ENCODE measurements at regions not wholly inside any gene's neighbourhood (a gene's known extent, or its start where the extent isn't known, plus 50 kb on each side); places are given as distances from the start of the nearest gene placed in this dataset.
"Not testable (repeated sequence)": the region's sequence is repeated elsewhere in the genome, so short reads cannot be mapped to it uniquely, and the experiment has no call there.

DNA sequence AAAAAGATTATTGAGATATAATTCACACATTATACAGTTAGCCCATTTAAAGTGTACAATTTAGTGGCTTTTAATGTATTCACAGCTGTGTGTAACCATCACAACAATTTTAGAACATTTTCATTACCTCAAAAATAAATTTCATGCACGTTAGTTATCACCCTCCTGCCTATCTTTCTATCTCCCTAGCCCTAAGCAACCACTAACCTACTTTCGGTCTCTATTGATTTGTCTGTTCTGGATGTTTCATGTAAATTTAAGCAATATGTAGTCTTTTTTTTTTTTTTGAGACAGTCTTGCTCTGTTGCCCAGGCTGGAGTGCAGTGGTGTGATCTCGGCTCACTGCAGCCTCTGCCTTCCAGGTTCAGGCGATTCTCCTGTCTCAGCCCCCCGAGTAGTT, 439.4 kb downstream of the PCNX1 start:
- H3K9me2 ChIP-seq (replicated peaks; ENCODE audit: insufficient read depth, low read length): no peaks in the 10 kb centered on the region
- no peaks in the 10 kb centered on the region for H3K27me3 ChIP-seq (ENCODE audit: low read length)
- no peaks in the 10 kb centered on the region for H3K9me3 ChIP-seq (ENCODE audit: low read length)
- H2AFZ ChIP-seq (ENCODE audit: low read length): no peak overlapping the region
- no peak overlapping the region for H3K4me3 ChIP-seq (ENCODE audit: low read length)
- H3K27ac ChIP-seq (ENCODE audit: low read length): no peak overlapping the region
- no peaks in the 10 kb centered on the region for H3K36me3 ChIP-seq (ENCODE audit: insufficient read depth, low read length)
- DNase-seq: no peak
- no peak overlapping the region for H3K9ac ChIP-seq (ENCODE audit: low read length)
- peaks cover 42% of the 10 kb centered on the region for H4K20me1 ChIP-seq (ENCODE audit: insufficient read depth, low read depth, low read length)
- no peaks in the 10 kb centered on the region for H3K4me1 ChIP-seq (ENCODE audit: low read length)
- no peak overlapping the region for H3K4me2 ChIP-seq (ENCODE audit: low read depth, low read length, poor library complexity, severe bottlenecking)
- H3K79me2 ChIP-seq (ENCODE audit: low read length): no peaks in the 10 kb centered on the region

DNA sequence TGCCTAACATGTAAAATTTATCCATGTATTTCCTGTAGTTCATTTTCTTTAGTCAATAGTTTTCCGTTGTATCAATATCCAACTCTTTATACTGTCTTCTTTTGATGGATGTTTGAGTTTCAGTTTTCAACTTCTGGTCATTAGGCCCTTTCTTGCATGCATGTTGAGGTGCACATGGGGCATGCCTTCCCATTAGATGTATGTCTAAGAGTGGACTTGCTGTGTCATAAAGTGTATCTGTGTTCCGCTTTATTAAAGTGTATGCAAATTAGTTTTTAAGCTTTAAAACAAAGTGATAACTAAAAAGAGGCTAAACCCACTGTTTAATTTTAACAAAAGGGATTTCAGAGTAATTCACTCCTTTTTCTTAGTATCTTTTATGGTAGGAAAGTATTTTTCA, 441.1 kb downstream of the PCNX1 start:
- Histone ChIP-seq H3K27ac (ENCODE audit: low read length) (no peak overlapping the region), H3K4me1 (ENCODE audit: low read length) (no peaks in the 10 kb centered on the region), H3K36me3 (ENCODE audit: insufficient read depth, low read length) (no peaks in the 10 kb centered on the region), H3K9ac (ENCODE audit: low read length) (no peak overlapping the region), H3K4me3 (ENCODE audit: low read length) (no peak overlapping the region), H3K27me3 (ENCODE audit: low read length) (no peaks in the 10 kb centered on the region), H3K9me2 (replicated peaks; ENCODE audit: insufficient read depth, low read length) (no peaks in the 10 kb centered on the region), H3K9me3 (ENCODE audit: low read length) (no peaks in the 10 kb centered on the region), H2AFZ (ENCODE audit: low read length) (no peak overlapping the region), H3K79me2 (ENCODE audit: low read length) (no peaks in the 10 kb centered on the region), H4K20me1 (ENCODE audit: insufficient read depth, low read depth, low read length) (peaks cover 40% of the 10 kb centered on the region), H3K4me2 (ENCODE audit: low read depth, low read length, poor library complexity, severe bottlenecking) (no peak overlapping the region)
- no peak for DNase-seq

DNA sequence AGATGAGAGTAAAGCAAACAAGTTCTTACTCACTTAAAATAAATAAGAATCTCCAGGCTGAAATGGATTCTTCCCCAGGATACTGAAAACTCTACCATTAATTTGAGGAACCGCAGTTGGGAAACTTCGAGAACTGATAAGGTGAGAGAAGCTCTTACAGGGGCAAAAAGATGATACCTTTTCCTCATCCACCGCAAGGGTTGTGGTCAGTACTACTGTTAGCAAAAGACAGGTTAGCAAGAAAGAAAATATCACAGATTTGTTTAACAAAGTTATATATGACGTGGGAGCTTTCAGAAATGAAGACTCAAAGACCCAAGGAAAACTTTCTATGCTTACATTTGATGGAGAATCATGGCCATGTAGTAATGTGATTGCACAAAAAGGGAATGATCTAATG, 441.6 kb downstream of the PCNX1 start:
- H3K4me1 ChIP-seq (ENCODE audit: low read length): no peaks in the 10 kb centered on the region
- H3K79me2 ChIP-seq (ENCODE audit: low read length): no peaks in the 10 kb centered on the region
- H3K36me3 ChIP-seq (ENCODE audit: insufficient read depth, low read length): no peaks in the 10 kb centered on the region
- H3K4me3 ChIP-seq (ENCODE audit: low read length): no peak overlapping the region
- DNase-seq: no peak
- no peaks in the 10 kb centered on the region for H3K27me3 ChIP-seq (ENCODE audit: low read length)
- peaks cover 36% of the 10 kb centered on the region for H4K20me1 ChIP-seq (ENCODE audit: insufficient read depth, low read depth, low read length)
- H3K9me3 ChIP-seq (ENCODE audit: low read length): no peaks in the 10 kb centered on the region
- H3K9ac ChIP-seq (ENCODE audit: low read length): no peak overlapping the region
- no peaks in the 10 kb centered on the region for H3K9me2 ChIP-seq (replicated peaks; ENCODE audit: insufficient read depth, low read length)
- no peak overlapping the region for H2AFZ ChIP-seq (ENCODE audit: low read length)
- H3K27ac ChIP-seq (ENCODE audit: low read length): no peak overlapping the region
- H3K4me2 ChIP-seq (ENCODE audit: low read depth, low read length, poor library complexity, severe bottlenecking): no peak overlapping the region

DNA sequence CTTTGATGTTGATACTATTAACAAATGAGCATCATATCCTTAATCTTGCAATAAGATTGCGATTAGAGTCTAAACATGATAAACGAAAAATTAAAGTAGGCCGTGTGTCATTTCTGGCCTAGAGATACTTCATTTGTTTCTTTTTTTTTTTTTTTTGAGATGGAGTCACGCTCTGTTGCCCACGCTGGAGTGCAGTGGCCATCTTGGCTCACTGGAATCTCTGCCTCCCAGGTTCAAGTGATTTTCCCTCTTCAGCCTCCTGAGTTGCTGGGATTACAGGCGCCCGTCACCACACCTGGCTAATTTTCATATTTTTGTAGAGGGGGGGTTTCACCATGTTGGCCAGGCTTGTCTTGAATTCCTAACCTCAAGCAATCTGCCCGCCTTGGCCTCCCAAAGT, 446.9 kb downstream of the PCNX1 start:
- no peaks in the 10 kb centered on the region for H3K4me1 ChIP-seq (ENCODE audit: low read length)
- no peak overlapping the region for H3K4me2 ChIP-seq (ENCODE audit: low read depth, low read length, poor library complexity, severe bottlenecking)
- no peaks in the 10 kb centered on the region for H3K9me2 ChIP-seq (replicated peaks; ENCODE audit: insufficient read depth, low read length)
- H3K9ac ChIP-seq (ENCODE audit: low read length): no peak overlapping the region
- H3K27ac ChIP-seq (ENCODE audit: low read length): no peak overlapping the region
- H3K4me3 ChIP-seq (ENCODE audit: low read length): no peak overlapping the region
- no peak for DNase-seq
- H3K27me3 ChIP-seq (ENCODE audit: low read length): no peaks in the 10 kb centered on the region
- H2AFZ ChIP-seq (ENCODE audit: low read length): no peak overlapping the region
- H3K79me2 ChIP-seq (ENCODE audit: low read length): no peaks in the 10 kb centered on the region
- H4K20me1 ChIP-seq (ENCODE audit: insufficient read depth, low read depth, low read length): peaks cover 28% of the 10 kb centered on the region
- no peaks in the 10 kb centered on the region for H3K9me3 ChIP-seq (ENCODE audit: low read length)
- H3K36me3 ChIP-seq (ENCODE audit: insufficient read depth, low read length): no peaks in the 10 kb centered on the region

DNA sequence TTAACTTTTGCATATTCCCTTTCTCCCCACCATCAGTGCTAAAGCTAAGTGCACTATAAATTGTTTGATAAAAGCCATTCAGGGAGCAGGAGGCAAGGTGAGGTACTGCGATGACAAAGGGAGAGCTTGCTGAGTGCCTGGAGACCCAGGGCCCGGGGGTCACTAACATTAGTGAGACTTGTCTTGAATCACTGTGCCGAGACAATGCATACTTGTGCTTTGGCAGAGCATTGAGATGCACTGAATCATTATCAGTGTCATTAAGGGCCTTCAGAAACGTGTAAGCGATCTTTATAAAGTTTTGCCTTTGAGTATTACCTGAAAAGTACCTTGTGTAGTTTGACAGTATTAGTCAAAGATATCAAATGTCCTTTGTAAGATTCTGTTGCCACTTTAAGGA, 447.5 kb downstream of the PCNX1 start:
- Histone ChIP-seq H3K9ac (ENCODE audit: low read length) (no peak overlapping the region), H3K36me3 (ENCODE audit: insufficient read depth, low read length) (no peaks in the 10 kb centered on the region), H3K79me2 (ENCODE audit: low read length) (no peaks in the 10 kb centered on the region), H2AFZ (ENCODE audit: low read length) (no peak overlapping the region), H3K4me2 (ENCODE audit: low read depth, low read length, poor library complexity, severe bottlenecking) (no peak overlapping the region), H3K4me3 (ENCODE audit: low read length) (no peak overlapping the region), H3K9me3 (ENCODE audit: low read length) (no peaks in the 10 kb centered on the region), H3K27me3 (ENCODE audit: low read length) (no peaks in the 10 kb centered on the region), H4K20me1 (ENCODE audit: insufficient read depth, low read depth, low read length) (peaks cover 29% of the 10 kb centered on the region), H3K4me1 (ENCODE audit: low read length) (no peaks in the 10 kb centered on the region), H3K9me2 (replicated peaks; ENCODE audit: insufficient read depth, low read length) (no peaks in the 10 kb centered on the region), H3K27ac (ENCODE audit: low read length) (no peak overlapping the region)
- no peak for DNase-seq

DNA sequence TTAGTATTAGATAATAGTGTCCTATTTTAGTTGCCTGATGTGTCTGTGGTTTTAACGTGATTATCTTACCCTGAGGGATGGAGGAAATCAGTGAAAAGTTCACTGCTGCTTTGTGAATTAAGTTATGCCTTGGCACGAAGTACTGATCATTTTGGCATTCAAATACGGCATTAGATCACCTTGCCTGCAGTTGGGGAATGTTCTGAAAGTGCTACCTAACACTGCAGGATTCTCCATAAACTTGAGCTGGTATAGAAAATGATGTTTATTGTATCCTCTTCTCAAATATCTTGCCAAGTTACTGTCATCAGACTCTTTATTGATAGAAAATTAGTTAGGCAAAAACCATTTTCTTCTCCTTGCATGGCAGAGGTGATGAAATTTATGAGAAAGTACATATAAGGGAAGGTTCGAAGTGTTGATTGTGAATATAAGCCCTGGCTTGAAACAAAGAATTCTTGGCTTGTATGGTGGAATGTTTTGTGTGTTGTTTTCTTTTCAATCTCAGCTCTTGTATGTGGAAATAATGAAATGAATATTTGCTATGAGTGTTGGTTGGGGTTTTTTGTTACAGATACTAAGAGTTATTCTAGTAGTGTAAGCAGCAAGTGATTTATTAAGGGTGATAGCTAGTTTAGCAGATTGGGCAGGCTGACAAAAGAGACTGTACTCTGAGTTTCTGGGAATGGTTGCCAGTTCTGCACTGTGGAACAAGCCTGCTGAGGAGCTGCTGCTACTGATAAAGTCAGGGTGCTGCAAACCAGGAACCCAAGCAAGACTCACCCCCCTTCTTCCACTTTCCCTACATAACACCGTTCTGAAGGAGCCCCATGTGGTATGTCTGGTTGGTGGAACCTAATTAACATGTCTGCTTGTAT, 448.3 kb downstream of the PCNX1 start:
- H3K4me2 ChIP-seq (ENCODE audit: low read depth, low read length, poor library complexity, severe bottlenecking): no peak overlapping the region
- H3K9me2 ChIP-seq (replicated peaks; ENCODE audit: insufficient read depth, low read length): no peaks in the 10 kb centered on the region
- no peaks in the 10 kb centered on the region for H3K27me3 ChIP-seq (ENCODE audit: low read length)
- H3K9ac ChIP-seq (ENCODE audit: low read length): no peak overlapping the region
- peaks cover 28% of the 10 kb centered on the region for H4K20me1 ChIP-seq (ENCODE audit: insufficient read depth, low read depth, low read length)
- peaks cover 4% of the 10 kb centered on the region for H3K4me1 ChIP-seq (ENCODE audit: low read length)
- no peak overlapping the region for H2AFZ ChIP-seq (ENCODE audit: low read length)
- DNase-seq: no peak
- no peaks in the 10 kb centered on the region for H3K36me3 ChIP-seq (ENCODE audit: insufficient read depth, low read length)
- H3K4me3 ChIP-seq (ENCODE audit: low read length): no peak overlapping the region
- no peaks in the 10 kb centered on the region for H3K9me3 ChIP-seq (ENCODE audit: low read length)
- no peak overlapping the region for H3K27ac ChIP-seq (ENCODE audit: low read length)
- no peaks in the 10 kb centered on the region for H3K79me2 ChIP-seq (ENCODE audit: low read length)

DNA sequence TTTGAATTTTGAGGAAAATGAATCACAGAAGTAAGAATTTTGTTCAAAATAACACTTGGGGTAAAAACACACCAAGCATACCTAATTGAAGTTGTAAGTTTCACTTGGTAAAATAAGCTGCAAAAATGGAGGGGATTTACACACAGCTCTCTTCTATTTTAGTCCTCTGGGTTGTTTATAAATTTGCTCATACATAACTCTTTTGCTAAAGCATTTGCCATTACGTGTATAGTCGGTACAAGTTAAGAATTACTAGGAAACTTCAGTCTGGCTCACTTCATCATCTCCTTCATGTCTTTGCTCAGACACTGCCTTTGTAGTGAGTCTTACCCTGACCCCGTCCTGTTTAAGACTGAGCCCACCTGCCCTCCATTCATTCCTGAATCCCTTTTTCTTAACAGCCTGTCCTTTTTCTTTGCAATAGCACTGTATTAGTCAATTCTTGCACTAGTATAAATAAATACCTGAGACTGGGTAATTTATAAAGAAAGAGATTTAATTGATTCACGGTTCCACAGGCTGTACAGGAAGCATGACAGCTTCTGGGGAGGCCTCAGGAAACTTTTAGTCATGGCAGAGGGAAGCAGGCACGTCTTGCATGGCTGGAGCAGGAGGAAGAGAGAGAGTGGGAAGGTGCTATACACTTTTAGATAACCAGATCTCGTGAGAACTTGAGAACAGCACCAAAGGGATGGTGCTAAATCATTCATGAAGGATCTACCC, 451.1 kb downstream of the PCNX1 start:
- Histone ChIP-seq H3K79me2 (ENCODE audit: low read length) (no peaks in the 10 kb centered on the region), H3K9me3 (ENCODE audit: low read length) (no peaks in the 10 kb centered on the region), H3K36me3 (ENCODE audit: insufficient read depth, low read length) (no peaks in the 10 kb centered on the region), H3K4me1 (ENCODE audit: low read length) (peaks cover 6% of the 10 kb centered on the region), H3K4me2 (ENCODE audit: low read depth, low read length, poor library complexity, severe bottlenecking) (no peak overlapping the region), H3K9ac (ENCODE audit: low read length) (no peak overlapping the region), H4K20me1 (ENCODE audit: insufficient read depth, low read depth, low read length) (peaks cover 39% of the 10 kb centered on the region), H3K27ac (ENCODE audit: low read length) (no peak overlapping the region), H3K9me2 (replicated peaks; ENCODE audit: insufficient read depth, low read length) (no peaks in the 10 kb centered on the region), H2AFZ (ENCODE audit: low read length) (no peak overlapping the region), H3K4me3 (ENCODE audit: low read length) (no peak overlapping the region), H3K27me3 (ENCODE audit: low read length) (no peaks in the 10 kb centered on the region)
- no peak for DNase-seq

DNA sequence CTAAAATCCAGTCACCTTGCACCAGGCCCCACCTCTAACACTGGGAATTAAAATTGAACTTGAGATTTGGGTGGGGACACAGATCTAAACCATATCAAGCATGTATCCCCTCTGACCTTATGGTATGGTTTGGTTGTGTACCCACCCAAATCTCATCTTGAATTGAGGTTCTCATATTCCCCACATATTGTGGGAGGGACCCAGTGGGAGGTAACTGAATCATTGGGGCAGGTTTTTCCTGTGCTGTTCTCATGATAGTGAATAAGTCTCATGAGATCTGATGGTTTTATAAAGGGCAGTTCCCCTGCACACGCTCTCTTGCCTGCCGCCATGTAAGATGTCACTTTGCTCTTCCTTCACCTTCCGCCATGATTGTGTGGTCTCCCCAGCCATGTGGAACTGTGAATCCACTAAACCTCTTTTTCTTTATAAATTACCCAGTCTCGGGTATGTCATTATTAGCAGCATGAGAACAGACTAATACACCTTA, 451.7 kb downstream of the PCNX1 start:
- not testable (repeated sequence) for H3K36me3 ChIP-seq (ENCODE audit: insufficient read depth, low read length); H2AFZ ChIP-seq (ENCODE audit: low read length); H3K27me3 ChIP-seq (ENCODE audit: low read length); H3K79me2 ChIP-seq (ENCODE audit: low read length); H3K9me3 ChIP-seq (ENCODE audit: low read length); H3K4me2 ChIP-seq (ENCODE audit: low read depth, low read length, poor library complexity, severe bottlenecking); H3K9ac ChIP-seq (ENCODE audit: low read length); H3K27ac ChIP-seq (ENCODE audit: low read length); H3K4me1 ChIP-seq (ENCODE audit: low read length); DNase-seq; H3K4me3 ChIP-seq (ENCODE audit: low read length); H3K9me2 ChIP-seq (replicated peaks; ENCODE audit: insufficient read depth, low read length)
- peaks cover 45% of the 10 kb centered on the region for H4K20me1 ChIP-seq (ENCODE audit: insufficient read depth, low read depth, low read length)
